B cell (primary cell): ENCODE measurements at regions not wholly inside any gene's neighbourhood (a gene's known extent, or its start where the extent isn't known, plus 50 kb on each side); places are given as distances from the start of the nearest gene placed in this dataset.

Source experiments
- ATAC-seq: fragments of 200-7000 bp; cut with Tn5 transposase; one replicate; pipeline ENCODE4 v1.10.0; 2021; ENCODE audit warnings: low read depth, mild to moderate bottlenecking, moderate number of reproducible peaks, moderate library complexity
- CTCF ChIA-PET: fragments of 350-600 bp; sonication (Branson Sonifier 250); formaldehyde crosslinking; loops from one replicate; lab custom pipeline; 2021; ENCODE audit warnings: antibody characterized with exemption, inconsistent platforms; lab: Charles Lee
- POLR2A ChIA-PET: fragments of 350-600 bp; sonication (Branson Sonifier 250); formaldehyde crosslinking; loops from one replicate; lab custom pipeline; 2021; ENCODE audit warnings: antibody characterized with exemption; lab: Charles Lee
- DNase-seq: peaks from one replicate; pipeline ENCODE4 v3.0.0; 2013
- H2AFZ ChIP-seq: 2 replicates; pipeline ENCODE4 v1.6.1; 2012; ENCODE audit warnings: mild to moderate bottlenecking, low read depth, low read length; ENCODE audit not compliant: insufficient read depth, poor library complexity, severe bottlenecking
- H3K27ac ChIP-seq, 2 donors: 1 replicate in 1 of 2; 2 replicates in 1 of 2; pipeline ENCODE4 v1.5.1; 2012 to 2013; ENCODE audit warnings: low read length in 2 of 2, mild to moderate bottlenecking in 2 of 2, moderate library complexity in 1 of 2
- H3K27me3 ChIP-seq, 4 experiments: fragments of 200-600 bp in 1 of 4; sonication (generic) in 1 of 4; replicated peaks in 1 of 4; 1 replicate in 2 of 4; 2 replicates in 2 of 4; pipeline versions ENCODE4 v1.6.1 to v1.7.0; 2013 to 2016; ENCODE audit warnings: low read length in 3 of 4, mild to moderate bottlenecking in 2 of 4, mixed read lengths in 1 of 4, moderate library complexity in 1 of 4; ENCODE audit not compliant: insufficient read depth in 4 of 4, control insufficient read depth in 3 of 4; ENCODE audit errors: control extremely low read depth in 1 of 4
- H3K36me3 ChIP-seq, 2 experiments: replicated peaks in 1 of 2; 1 replicate in 1 of 2; 2 replicates in 1 of 2; pipeline versions ENCODE4 v1.6.1 to v1.7.1; 2013; ENCODE audit warnings: low read length in 1 of 2; ENCODE audit not compliant: insufficient read depth in 2 of 2, control insufficient read depth in 1 of 2; ENCODE audit errors: control extremely low read depth in 1 of 2, extremely low read depth in 1 of 2
- H3K4me1 ChIP-seq, 2 donors: fragments of 200-600 bp in 1 of 2; sonication (generic) in 1 of 2; 1 replicate in 1 of 2; 2 replicates in 1 of 2; pipeline versions ENCODE4 v1.5.1 to v1.6.1; 2013 to 2017; ENCODE audit warnings: low read length in 2 of 2; ENCODE audit not compliant: control insufficient read depth in 2 of 2, insufficient read depth in 2 of 2
- H3K4me2 ChIP-seq: replicated peaks from 2 replicates; pipeline ENCODE3; 2012; ENCODE audit warnings: mild to moderate bottlenecking, low read depth, low read length; ENCODE audit not compliant: poor library complexity, severe bottlenecking
- H3K4me3 ChIP-seq, 5 experiments: fragments of 200-600 bp in 1 of 5; sonication (generic) in 1 of 5; 1 replicate in 3 of 5; 2 replicates in 2 of 5; pipeline versions ENCODE4 v1.5.1 to v1.7.0; 2011 to 2016; ENCODE audit warnings: low read length in 4 of 5, mild to moderate bottlenecking in 4 of 5, low read depth in 2 of 5, control low read depth in 1 of 5, moderate library complexity in 1 of 5; ENCODE audit not compliant: insufficient read depth in 1 of 5; ENCODE audit errors: control extremely low read depth in 1 of 5, extremely low read depth in 1 of 5
- H3K79me2 ChIP-seq: fragments of 200-600 bp; sonication (generic); one replicate; pipeline ENCODE4 v1.6.0; 2016; ENCODE audit warnings: low read length; ENCODE audit not compliant: control insufficient read depth, insufficient read depth
- H3K9ac ChIP-seq: fragments of 200-600 bp; sonication (generic); 2 replicates; pipeline ENCODE4 v1.6.1; 2017; ENCODE audit warnings: mild to moderate bottlenecking, low read length, moderate library complexity
- H3K9me3 ChIP-seq, 3 donors: one replicate each; pipeline versions ENCODE4 v1.6.1 to v1.7.1; 2013; ENCODE audit warnings: low read length in 2 of 3; ENCODE audit not compliant: control insufficient read depth in 2 of 3, insufficient read depth in 1 of 3; ENCODE audit errors: control extremely low read depth in 1 of 3
- H4K20me1 ChIP-seq: 2 replicates; pipeline ENCODE4 v1.6.0; 2012; ENCODE audit warnings: mild to moderate bottlenecking, low read length; ENCODE audit not compliant: insufficient read depth, control insufficient read depth, poor library complexity, severe bottlenecking
- H3K27ac Mint-ChIP-seq: one replicate; pipeline ENCODE4 v1.8.0; 2021; ENCODE audit warnings: mixed read lengths
- H3K27me3 Mint-ChIP-seq: one replicate; pipeline ENCODE4 v1.8.0; 2021; ENCODE audit warnings: mixed read lengths
- H3K4me1 Mint-ChIP-seq: one replicate; pipeline ENCODE4 v1.8.0; 2021; ENCODE audit warnings: mixed read lengths
- H3K4me3 Mint-ChIP-seq: one replicate; pipeline ENCODE4 v1.8.0; 2021; ENCODE audit warnings: mixed read lengths
- H3K9me3 Mint-ChIP-seq: one replicate; pipeline ENCODE4 v1.8.0; 2022; ENCODE audit warnings: mixed read lengths; ENCODE audit not compliant: insufficient read depth
- CTCF ChIP-seq: fragments of 200-600 bp; IDR thresholded peaks from one replicate; pipeline ENCODE4 v1.8.0; 2022; ENCODE audit warnings: antibody characterized with exemption, mild to moderate bottlenecking
- EZH2 ChIP-seq: IDR thresholded peaks from 2 replicates; pipeline ENCODE4 v1.6.1; 2012; ENCODE audit warnings: borderline replicate concordance, low read depth, mild to moderate bottlenecking, moderate library complexity, low read length; ENCODE audit not compliant: insufficient read depth, poor library complexity, severe bottlenecking
- WGBS: methylation state at CpG from one replicate; pipeline ENCODE4 v1.1.5; 2013; ENCODE audit warnings: missing lambda C conversion rate; ENCODE audit not compliant: insufficient coverage; 5-methylcytosine and 5-hydroxymethylcytosine counted together
- intact Hi-C: fragments of 100-400 bp; cut with micrococcal nuclease; formaldehyde crosslinking; loops from one replicate; pipeline ENCODE4 v1.10.0; 2022

- CTCF ChIA-PET, result no interaction called here
- no peak overlapping the region for H3K9ac ChIP-seq
- no peak for ATAC-seq
- H3K4me1 ChIP-seq, result no peaks in the 10 kb centered on the region
- WGBS, result no CpG with 5 or more reads among the region's 1 CpG
- intact Hi-C loops, result no loop called here
- H4K20me1 ChIP-seq, result no peaks in the 10 kb centered on the region
- no peaks in the 10 kb centered on the region for H3K36me3 ChIP-seq
- Mint-ChIP-seq H3K27ac (no peak overlapping the region), H3K9me3 (no peaks in the 10 kb centered on the region), H3K27me3 (peaks cover 8% of the 10 kb centered on the region), H3K4me3 (no peak overlapping the region), H3K4me1 (no peaks in the 10 kb centered on the region)
- no peaks in the 10 kb centered on the region for H3K9me3 ChIP-seq
- no peak overlapping the region for H2AFZ ChIP-seq
- no peak for TF ChIP-seq CTCF
- TF ChIP-seq EZH2, result no peak
- H3K27me3 ChIP-seq, result peaks cover 0 to 3% (median 0%) of the 10 kb centered on the region in 4 experiments
- POLR2A ChIA-PET, result no interaction called here
- DNase-seq, result no peak
- H3K27ac ChIP-seq, result no peak overlapping the region
- no peak overlapping the region for H3K4me3 ChIP-seq
- no peak overlapping the region for H3K4me2 ChIP-seq
- no peaks in the 10 kb centered on the region for H3K79me2 ChIP-seq
Measured at GRCh38 chr10:6958254-6958653, 378.2 kb upstream of the PRKCQ start.

- CTCF ChIA-PET, result interaction anchor here (0.9 kb wide), 1 partner anchor 38 kb away, joined by 3 read pairs; no protein-coding TSS in a partner anchor
- peaks cover 7% of the 10 kb centered on the region for H3K27me3 Mint-ChIP-seq
- ATAC-seq, result no peak
Measured at GRCh38 chr10:6957851-6958250, 377.8 kb upstream of the PRKCQ start.

More at GRCh38 chr10:6957851-6958250, 377.8 kb upstream of the PRKCQ start:
- H3K9me3 Mint-ChIP-seq, result no peaks in the 10 kb centered on the region
- Histone ChIP-seq H3K79me2 (no peaks in the 10 kb centered on the region), H3K4me3 (no peak overlapping the region), H3K9ac (no peak overlapping the region), H4K20me1 (no peaks in the 10 kb centered on the region), H3K4me1 (no peaks in the 10 kb centered on the region), H3K27ac (no peak overlapping the region), H3K36me3 (no peaks in the 10 kb centered on the region), H3K9me3 (no peaks in the 10 kb centered on the region), H3K27me3 (peaks cover 0 to under 1% (median 0%) of the 10 kb centered on the region in 4 experiments), H2AFZ (no peak overlapping the region), H3K4me2 (no peak overlapping the region)
- TF ChIP-seq EZH2 (no peak), CTCF (no peak)
- no peak overlapping the region for H3K27ac Mint-ChIP-seq
- H3K4me3 Mint-ChIP-seq, result no peak overlapping the region
- 100% methylated on average over 1 of the region's 4 CpGs for WGBS
- intact Hi-C loops, result no loop called here
- no peaks in the 10 kb centered on the region for H3K4me1 Mint-ChIP-seq
- no peak for DNase-seq
- POLR2A ChIA-PET, result no interaction called here
